ENCODE measurements at regions not wholly inside any gene's neighbourhood (a gene's known extent, or its start where the extent isn't known, plus 50 kb on each side); places are given as distances from the start of the nearest gene placed in this dataset.
A peak's percentile ranks its signal among the peaks of the same experiment; 100 is the strongest.

DNA sequence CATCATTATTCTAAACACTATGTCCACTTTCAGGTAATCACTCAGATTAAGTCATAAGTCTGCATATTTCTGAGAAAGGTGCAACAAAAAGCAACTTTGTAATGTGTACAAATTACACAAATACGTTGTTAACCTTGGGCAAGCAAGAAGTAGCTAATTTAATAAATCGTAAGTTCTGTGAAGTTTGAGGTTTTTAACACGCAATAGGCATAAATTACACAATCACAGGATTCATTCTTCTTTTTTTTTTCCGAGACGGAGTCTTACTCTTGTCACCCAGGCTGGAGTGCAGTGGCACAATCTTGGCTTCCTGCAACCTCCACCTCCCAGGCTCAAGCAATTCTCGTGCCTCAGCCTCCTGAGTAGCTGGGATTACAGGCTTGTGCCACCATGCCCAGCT, 57.2 kb upstream of the F13A1 start:
- POLR2A ChIA-PET: interaction anchor here (0.7 kb wide), 2 partner anchors 26 to 43 kb away, joined by 5 to 10 read pairs; no protein-coding TSS in a partner anchor

GRCh38 chr6:6379573-6379972, 59.1 kb upstream of the F13A1 start:
- ChIA-PET POLR2A (interaction anchor here (0.6 kb wide), 2 partner anchors 34 to 114 kb away, joined by 11 read pairs; no protein-coding TSS in a partner anchor), CTCF (interaction anchor here (1.0 to 1.1 kb wide), 2 partner anchors 114 to 167 kb away, joined by 3 to 4 read pairs; no protein-coding TSS in a partner anchor)
- Mint-ChIP-seq H3K9me3 (ENCODE audit: insufficient read depth) (peaks cover 1% of the 10 kb centered on the region), H3K27me3 (no peaks in the 10 kb centered on the region), H3K27ac (peak overlapping the region; percentile 29), H3K4me3 (no peak overlapping the region), H3K4me1 (peaks cover 9% of the 10 kb centered on the region)
- Histone ChIP-seq H3K4me2 (replicated peaks; ENCODE audit: low read depth, low read length, poor library complexity, severe bottlenecking) (no peak overlapping the region), H3K27ac (ENCODE audit: low read length in 2 of 2) (no peak overlapping the region), H4K20me1 (ENCODE audit: control insufficient read depth, insufficient read depth, low read length, poor library complexity, severe bottlenecking) (no peaks in the 10 kb centered on the region), H3K27me3 (replicated peaks in 1 of 4; ENCODE audit: control extremely low read depth in 1 of 4, control insufficient read depth in 3 of 4, insufficient read depth in 4 of 4, low read length in 3 of 4) (no peaks in the 10 kb centered on the region), H3K9ac (ENCODE audit: low read length) (no peak overlapping the region), H2AFZ (ENCODE audit: insufficient read depth, low read depth, low read length, poor library complexity, severe bottlenecking) (no peak overlapping the region), H3K9me3 (ENCODE audit: control extremely low read depth in 1 of 3, control insufficient read depth in 2 of 3, insufficient read depth in 1 of 3, low read length in 2 of 3) (peaks cover 0 to 4% (median 0%) of the 10 kb centered on the region in 3 donors), H3K79me2 (ENCODE audit: control insufficient read depth, insufficient read depth, low read length) (no peaks in the 10 kb centered on the region), H3K36me3 (replicated peaks in 1 of 2; ENCODE audit: control extremely low read depth in 1 of 2, control insufficient read depth in 1 of 2, extremely low read depth in 1 of 2, insufficient read depth in 2 of 2, low read length in 1 of 2) (no peaks in the 10 kb centered on the region), H3K4me3 (ENCODE audit: control extremely low read depth in 1 of 5, extremely low read depth in 1 of 5, insufficient read depth in 1 of 5, low read depth in 2 of 5, low read length in 4 of 5) (no peak overlapping the region), H3K4me1 (ENCODE audit: control insufficient read depth in 2 of 2, insufficient read depth in 2 of 2, low read length in 2 of 2) (no peaks in the 10 kb centered on the region)
- intact Hi-C loops (cut with micrococcal nuclease): no loop called here
- WGBS (ENCODE audit: insufficient coverage): 86% methylated on average over 4 of the region's 5 CpGs
- no peak for DNase-seq
- TF ChIP-seq EZH2 (IDR thresholded peaks at IDR 0.05; ENCODE audit: borderline replicate concordance, insufficient read depth, low read depth, low read length, poor library complexity, severe bottlenecking) (no peak), CTCF (IDR thresholded peaks at IDR 0.05) (no peak)
- peak; percentile 41 for ATAC-seq (ENCODE audit: low read depth)

More for the DNA sequence above, 57.2 kb upstream of the F13A1 start:
- H3K4me3 Mint-ChIP-seq: no peak overlapping the region
- H3K27me3 Mint-ChIP-seq: no peaks in the 10 kb centered on the region
- Histone ChIP-seq H4K20me1 (ENCODE audit: control insufficient read depth, insufficient read depth, low read length, poor library complexity, severe bottlenecking) (no peaks in the 10 kb centered on the region), H3K79me2 (ENCODE audit: control insufficient read depth, insufficient read depth, low read length) (no peaks in the 10 kb centered on the region), H3K9me3 (ENCODE audit: control extremely low read depth in 1 of 3, control insufficient read depth in 2 of 3, insufficient read depth in 1 of 3, low read length in 2 of 3) (peaks cover 0 to 5% (median 4%) of the 10 kb centered on the region in 3 donors), H3K4me3 (ENCODE audit: control extremely low read depth in 1 of 5, extremely low read depth in 1 of 5, insufficient read depth in 1 of 5, low read depth in 2 of 5, low read length in 4 of 5) (no peak overlapping the region), H3K36me3 (replicated peaks in 1 of 2; ENCODE audit: control extremely low read depth in 1 of 2, control insufficient read depth in 1 of 2, extremely low read depth in 1 of 2, insufficient read depth in 2 of 2, low read length in 1 of 2) (no peaks in the 10 kb centered on the region), H3K9ac (ENCODE audit: low read length) (no peak overlapping the region), H3K27ac (ENCODE audit: low read length in 2 of 2) (no peak overlapping the region), H3K4me2 (replicated peaks; ENCODE audit: low read depth, low read length, poor library complexity, severe bottlenecking) (no peak overlapping the region), H2AFZ (ENCODE audit: insufficient read depth, low read depth, low read length, poor library complexity, severe bottlenecking) (no peak overlapping the region), H3K4me1 (ENCODE audit: control insufficient read depth in 2 of 2, insufficient read depth in 2 of 2, low read length in 2 of 2) (no peaks in the 10 kb centered on the region), H3K27me3 (replicated peaks in 1 of 4; ENCODE audit: control extremely low read depth in 1 of 4, control insufficient read depth in 3 of 4, insufficient read depth in 4 of 4, low read length in 3 of 4) (no peaks in the 10 kb centered on the region)
- CTCF ChIA-PET: interaction anchor here (0.5 to 4.8 kb wide), 8 partner anchors 10 to 201 kb away, joined by 3 to 31 read pairs (median 7); no protein-coding TSS in a partner anchor
- 97% methylated on average over 3 of the region's 6 CpGs for WGBS (ENCODE audit: insufficient coverage)
- no peak for DNase-seq
- ATAC-seq (ENCODE audit: low read depth): no peak
- TF ChIP-seq EZH2 (IDR thresholded peaks at IDR 0.05; ENCODE audit: borderline replicate concordance, insufficient read depth, low read depth, low read length, poor library complexity, severe bottlenecking): no peak
- no peak for TF ChIP-seq CTCF (IDR thresholded peaks at IDR 0.05)
- peaks cover 9% of the 10 kb centered on the region for H3K4me1 Mint-ChIP-seq
- peaks cover 11% of the 10 kb centered on the region for H3K9me3 Mint-ChIP-seq (ENCODE audit: insufficient read depth)
- H3K27ac Mint-ChIP-seq: no peak overlapping the region
- intact Hi-C loops (cut with micrococcal nuclease): loop anchor here (1.0 kb wide), 1 partner anchor 170 kb away; no protein-coding TSS in a partner anchor
